K562 (cell line): ENCODE measurements at regions not wholly inside any gene's neighbourhood (a gene's known extent, or its start where the extent isn't known, plus 50 kb on each side); places are given as distances from the start of the nearest gene placed in this dataset.

Source experiments
- DACH1 ChIP-seq: fragments of 450-650 bp; IDR thresholded peaks from 2 replicates; pipeline ENCODE4 v1.6.1; 2018; ENCODE audit not compliant: partially characterized antibody
- ILF3 ChIP-seq: fragments of 450-650 bp; IDR thresholded peaks from 2 replicates; pipeline ENCODE4 v1.6.1; 2018; ENCODE audit warnings: antibody characterized with exemption, mild to moderate bottlenecking, moderate library complexity, borderline replicate concordance
- MAFF ChIP-seq: IDR thresholded peaks from 2 replicates; pipeline ENCODE4 v1.6.1; 2012; ENCODE audit warnings: low read length, improper control_type of control experiment
- NFIC ChIP-seq: fragments of 450-650 bp; IDR thresholded peaks from 2 replicates; pipeline ENCODE4 v1.6.1; 2017; ENCODE audit warnings: mild to moderate bottlenecking, inconsistent platforms
- TAF1 ChIP-seq: IDR thresholded peaks from 2 replicates; pipeline ENCODE4 v1.6.1; 2011; ENCODE audit warnings: mild to moderate bottlenecking, low read length, moderate library complexity; ENCODE audit not compliant: insufficient read depth, control insufficient read depth, severe bottlenecking; ENCODE audit errors: extremely low read depth
- ZFPM2 ChIP-seq: fragments of 250-450 bp; sonication (Bioruptor Pico); IDR thresholded peaks from 2 replicates; pipeline ENCODE4 v1.5.1; 2022; ENCODE audit warnings: mild to moderate bottlenecking
- ZNF224 ChIP-seq: sonication (generic); formaldehyde crosslinking; IDR thresholded peaks from 2 replicates; pipeline ENCODE4 v1.8.0; 2022; ENCODE audit warnings: mild to moderate bottlenecking, missing genetic modification reagents
- ZNF551 ChIP-seq: fragments of 250-450 bp; sonication (Bioruptor Pico); IDR thresholded peaks from 2 replicates; pipeline ENCODE4 v1.5.0; 2021; ENCODE audit warnings: mild to moderate bottlenecking, moderate library complexity
- TF ChIP-seq, protein P1 (sequence below): fragments of 450-650 bp; IDR thresholded peaks from 2 replicates; pipeline ENCODE4 v1.6.1; 2016; ENCODE audit warnings: borderline replicate concordance
- TF ChIP-seq, protein P2 (sequence below): sonication (generic); formaldehyde crosslinking; IDR thresholded peaks from 2 replicates; pipeline ENCODE4 v1.8.1; 2022; ENCODE audit warnings: missing genetic modification reagents
- TF ChIP-seq, protein P3 (sequence below): sonication (generic); IDR thresholded peaks from 2 replicates; pipeline ENCODE4 v1.6.1; 2016

DNA sequence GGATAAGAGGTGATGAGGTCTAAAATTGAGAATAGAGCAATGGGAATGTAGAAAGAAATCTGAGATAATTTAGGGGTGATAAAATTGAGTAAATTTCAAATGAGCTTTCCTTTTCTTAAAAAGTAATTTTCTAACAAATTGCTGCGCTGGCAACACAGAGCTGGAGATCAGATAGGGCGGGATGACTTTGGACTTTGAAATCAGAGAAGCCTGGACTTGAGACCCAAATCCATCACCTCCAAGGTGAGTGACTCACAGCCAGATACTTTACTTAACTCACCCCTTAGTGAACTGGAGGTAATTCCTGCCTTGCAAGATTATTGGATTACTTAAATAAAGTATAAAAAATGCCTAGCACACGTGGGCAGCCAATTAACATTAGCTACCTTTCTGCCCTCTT, 80.8 kb downstream of the P2RY1 start (continued):
- TF ChIP-seq, protein P1, sequence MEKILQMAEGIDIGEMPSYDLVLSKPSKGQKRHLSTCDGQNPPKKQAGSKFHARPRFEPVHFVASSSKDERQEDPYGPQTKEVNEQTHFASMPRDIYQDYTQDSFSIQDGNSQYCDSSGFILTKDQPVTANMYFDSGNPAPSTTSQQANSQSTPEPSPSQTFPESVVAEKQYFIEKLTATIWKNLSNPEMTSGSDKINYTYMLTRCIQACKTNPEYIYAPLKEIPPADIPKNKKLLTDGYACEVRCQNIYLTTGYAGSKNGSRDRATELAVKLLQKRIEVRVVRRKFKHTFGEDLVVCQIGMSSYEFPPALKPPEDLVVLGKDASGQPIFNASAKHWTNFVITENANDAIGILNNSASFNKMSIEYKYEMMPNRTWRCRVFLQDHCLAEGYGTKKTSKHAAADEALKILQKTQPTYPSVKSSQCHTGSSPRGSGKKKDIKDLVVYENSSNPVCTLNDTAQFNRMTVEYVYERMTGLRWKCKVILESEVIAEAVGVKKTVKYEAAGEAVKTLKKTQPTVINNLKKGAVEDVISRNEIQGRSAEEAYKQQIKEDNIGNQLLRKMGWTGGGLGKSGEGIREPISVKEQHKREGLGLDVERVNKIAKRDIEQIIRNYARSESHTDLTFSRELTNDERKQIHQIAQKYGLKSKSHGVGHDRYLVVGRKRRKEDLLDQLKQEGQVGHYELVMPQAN = no peak
- TF ChIP-seq, protein P2, sequence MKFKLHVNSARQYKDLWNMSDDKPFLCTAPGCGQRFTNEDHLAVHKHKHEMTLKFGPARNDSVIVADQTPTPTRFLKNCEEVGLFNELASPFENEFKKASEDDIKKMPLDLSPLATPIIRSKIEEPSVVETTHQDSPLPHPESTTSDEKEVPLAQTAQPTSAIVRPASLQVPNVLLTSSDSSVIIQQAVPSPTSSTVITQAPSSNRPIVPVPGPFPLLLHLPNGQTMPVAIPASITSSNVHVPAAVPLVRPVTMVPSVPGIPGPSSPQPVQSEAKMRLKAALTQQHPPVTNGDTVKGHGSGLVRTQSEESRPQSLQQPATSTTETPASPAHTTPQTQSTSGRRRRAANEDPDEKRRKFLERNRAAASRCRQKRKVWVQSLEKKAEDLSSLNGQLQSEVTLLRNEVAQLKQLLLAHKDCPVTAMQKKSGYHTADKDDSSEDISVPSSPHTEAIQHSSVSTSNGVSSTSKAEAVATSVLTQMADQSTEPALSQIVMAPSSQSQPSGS (CRISPR knock-in tag) = no peak
- TF ChIP-seq ILF3 (no peak), ZFPM2 (CRISPR knock-in tag) (no peak), ZNF224 (no peak), DACH1 (peak; percentile 24), MAFF (peak; percentile 30; the same call in 1 of the 2 replicates), TAF1 (no peak), NFIC (0 out of 2 replicates have a peak, but pooled peaks have one; percentile 6), ZNF551 (CRISPR knock-in tag) (no peak)
- TF ChIP-seq, protein P3, sequence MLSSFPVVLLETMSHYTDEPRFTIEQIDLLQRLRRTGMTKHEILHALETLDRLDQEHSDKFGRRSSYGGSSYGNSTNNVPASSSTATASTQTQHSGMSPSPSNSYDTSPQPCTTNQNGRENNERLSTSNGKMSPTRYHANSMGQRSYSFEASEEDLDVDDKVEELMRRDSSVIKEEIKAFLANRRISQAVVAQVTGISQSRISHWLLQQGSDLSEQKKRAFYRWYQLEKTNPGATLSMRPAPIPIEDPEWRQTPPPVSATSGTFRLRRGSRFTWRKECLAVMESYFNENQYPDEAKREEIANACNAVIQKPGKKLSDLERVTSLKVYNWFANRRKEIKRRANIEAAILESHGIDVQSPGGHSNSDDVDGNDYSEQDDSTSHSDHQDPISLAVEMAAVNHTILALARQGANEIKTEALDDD = peak; percentile 38; the same call in 1 of the 2 replicates
- TF ChIP-seq, all 486 proteins: peak for 14
